GM13977 (cell line): ENCODE measurements at regions not wholly inside any gene's neighbourhood (a gene's known extent, or its start where the extent isn't known, plus 50 kb on each side); places are given as distances from the start of the nearest gene placed in this dataset.

Experiments used
- DNase-seq: peaks from one replicate; pipeline ENCODE4 v3.0.0; 2012; ENCODE audit warnings: low spot score
- in situ Hi-C: fragments of 300-500 bp; cut with MboI; formaldehyde crosslinking; loops from one replicate; pipeline ENCODE4 v1.12.0; 2022; ENCODE audit warnings: low sequenced_read_pairs, low pct_unique_long_range_greater_than_20kb, mixed read lengths, inconsistent platforms; ENCODE audit not compliant: unreplicated experiment
- TF ChIP-seq, protein P1 (sequence below): IDR thresholded peaks from 2 replicates; pipeline ENCODE4 v1.5.1; 2012; ENCODE audit warnings: mild to moderate bottlenecking, control low read depth; ENCODE audit not compliant: insufficient read depth; ENCODE audit errors: extremely low read depth, missing control alignments

GRCh38 chr4:125714049-125714448 is 399.3 kb downstream of the FAT4 start:
- no peak for DNase-seq
- TF ChIP-seq, protein P1, sequence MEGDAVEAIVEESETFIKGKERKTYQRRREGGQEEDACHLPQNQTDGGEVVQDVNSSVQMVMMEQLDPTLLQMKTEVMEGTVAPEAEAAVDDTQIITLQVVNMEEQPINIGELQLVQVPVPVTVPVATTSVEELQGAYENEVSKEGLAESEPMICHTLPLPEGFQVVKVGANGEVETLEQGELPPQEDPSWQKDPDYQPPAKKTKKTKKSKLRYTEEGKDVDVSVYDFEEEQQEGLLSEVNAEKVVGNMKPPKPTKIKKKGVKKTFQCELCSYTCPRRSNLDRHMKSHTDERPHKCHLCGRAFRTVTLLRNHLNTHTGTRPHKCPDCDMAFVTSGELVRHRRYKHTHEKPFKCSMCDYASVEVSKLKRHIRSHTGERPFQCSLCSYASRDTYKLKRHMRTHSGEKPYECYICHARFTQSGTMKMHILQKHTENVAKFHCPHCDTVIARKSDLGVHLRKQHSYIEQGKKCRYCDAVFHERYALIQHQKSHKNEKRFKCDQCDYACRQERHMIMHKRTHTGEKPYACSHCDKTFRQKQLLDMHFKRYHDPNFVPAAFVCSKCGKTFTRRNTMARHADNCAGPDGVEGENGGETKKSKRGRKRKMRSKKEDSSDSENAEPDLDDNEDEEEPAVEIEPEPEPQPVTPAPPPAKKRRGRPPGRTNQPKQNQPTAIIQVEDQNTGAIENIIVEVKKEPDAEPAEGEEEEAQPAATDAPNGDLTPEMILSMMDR, result no peak
- in situ Hi-C loops, result no loop called here

DNA sequence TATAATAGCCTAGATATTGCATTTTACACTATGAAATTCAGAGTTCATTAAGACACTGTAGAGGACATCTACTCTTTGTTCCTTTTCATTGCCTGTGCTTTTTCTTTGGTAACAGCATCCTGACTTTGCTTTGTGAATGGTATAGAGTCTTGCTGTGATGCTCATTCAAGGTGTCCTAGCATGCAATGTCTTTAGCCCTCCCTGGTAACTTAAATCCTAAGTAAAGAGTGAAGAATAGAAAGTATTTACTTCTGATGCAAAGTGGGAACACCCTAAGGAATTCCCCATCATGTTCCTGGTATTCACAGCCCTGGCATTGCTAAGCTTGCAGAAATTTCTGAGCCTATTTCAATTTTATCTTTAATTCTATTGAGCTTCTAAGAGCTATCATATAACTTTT is 400.1 kb downstream of the FAT4 start:
- no peak for DNase-seq
- in situ Hi-C loops, result no loop called here
- TF ChIP-seq, protein P1, result no peak

GRCh38 chr4:125719987-125720386 is 405.2 kb downstream of the FAT4 start:
- in situ Hi-C loops, result no loop called here
- TF ChIP-seq, protein P1, result no peak
- DNase-seq, result no peak

DNA sequence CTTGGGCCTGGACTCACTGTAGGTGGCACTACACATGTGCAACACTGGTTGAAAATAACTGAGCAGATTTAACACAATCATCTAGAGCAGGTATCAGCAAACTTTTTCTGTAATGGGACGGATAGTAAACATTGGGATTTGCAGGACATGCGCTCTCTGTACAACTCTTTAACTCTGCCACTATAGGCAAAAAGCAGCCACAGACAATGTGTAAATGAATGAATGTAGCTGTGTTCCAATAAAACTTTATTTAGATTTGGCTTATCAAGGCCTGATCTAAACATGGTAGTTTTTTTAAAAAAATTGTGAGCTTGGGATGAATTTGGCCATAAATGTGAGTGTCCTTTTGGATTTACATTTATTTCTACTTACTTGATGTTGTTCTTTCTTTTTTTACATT is 407.3 kb downstream of the FAT4 start:
- no peak for DNase-seq
- TF ChIP-seq, protein P1, result no peak
- in situ Hi-C loops, result no loop called here

GRCh38 chr4:125725957-125726525 is 411.3 kb downstream of the FAT4 start:
- in situ Hi-C loops, result no loop called here
- DNase-seq, result no peak
- TF ChIP-seq, protein P1, result no peak

- in situ Hi-C loops, result no loop called here
- no peak for DNase-seq
- TF ChIP-seq, protein P1, result no peak
Observed at GRCh38 chr4:125727931-125728330, 413.2 kb downstream of the FAT4 start.

DNA sequence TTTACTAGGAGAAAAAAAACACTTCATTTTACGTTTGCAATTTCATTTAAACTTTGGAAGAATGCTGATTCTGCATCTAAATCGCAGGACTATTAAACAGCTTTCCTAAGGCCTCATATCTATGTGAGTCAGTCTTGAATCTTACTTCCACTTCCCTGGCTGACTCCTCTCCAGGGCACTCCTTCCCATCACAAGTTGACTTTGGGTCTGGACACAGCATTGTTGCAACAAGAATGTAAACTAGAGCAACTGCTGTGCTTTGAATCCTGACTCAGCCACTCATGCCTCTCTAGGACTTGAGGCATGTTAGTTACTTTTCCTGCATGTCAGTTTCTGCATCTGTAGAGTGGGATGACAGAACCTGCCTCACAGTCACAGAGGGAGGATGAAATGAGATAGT is 413.8 kb downstream of the FAT4 start:
- TF ChIP-seq, protein P1, result no peak
- in situ Hi-C loops, result no loop called here
- DNase-seq, result no peak
